ENCODE measurements at regions not wholly inside any gene's neighbourhood (a gene's known extent, or its start where the extent isn't known, plus 50 kb on each side); places are given as distances from the start of the nearest gene placed in this dataset.
"Not testable (repeated sequence)": the region's sequence is repeated elsewhere in the genome, so short reads cannot be mapped to it uniquely, and the experiment has no call there.

- not testable (repeated sequence) for TF ChIP-seq CTCF (IDR thresholded peaks at IDR 0.05 in 2 of 3, conservative IDR thresholded peaks at IDR 0.05 in 1 of 3; ENCODE audit: control insufficient read depth in 2 of 3, extremely low read depth in 1 of 3, insufficient read depth in 1 of 3, low read depth in 3 of 3, low read length in 3 of 3); RAD21 (IDR thresholded peaks at IDR 0.05; ENCODE audit: insufficient read depth, low read depth, low read length); ZNF217 (IDR thresholded peaks at IDR 0.05); REST (IDR thresholded peaks at IDR 0.05; ENCODE audit: low read depth, low read length); BACH1 (IDR thresholded peaks at IDR 0.05; ENCODE audit: borderline replicate concordance); YBX1 (IDR thresholded peaks at IDR 0.05); CHD2 (IDR thresholded peaks at IDR 0.05; ENCODE audit: borderline replicate concordance, low read depth, low read length); POLR2A (IDR thresholded peaks at IDR 0.05; ENCODE audit: low read depth, low read length); IRF5 (IDR thresholded peaks at IDR 0.05; ENCODE audit: borderline replicate concordance); ASH2L (IDR thresholded peaks at IDR 0.05; ENCODE audit: borderline replicate concordance, low read depth)
Measured at GRCh38 chr3:88747145-88747544, 360.3 kb upstream of the EPHA3 start.

Data from GM12878 (cell line).